Activated CD8-positive, alpha-beta memory T cell treated with anti-CD3 and anti-CD28 coated beads for 36 hours (primary cell): ENCODE measurements at regions not wholly inside any gene's neighbourhood (a gene's known extent, or its start where the extent isn't known, plus 50 kb on each side); places are given as distances from the start of the nearest gene placed in this dataset.

Experiments
- CTCF ChIA-PET: fragments of 350-600 bp; sonication (Branson Sonifier 250); formaldehyde crosslinking; loops from one replicate; lab custom pipeline; 2021; ENCODE audit warnings: antibody characterized with exemption; lab: Charles Lee
- POLR2A ChIA-PET: fragments of 350-600 bp; sonication (Branson Sonifier 250); formaldehyde crosslinking; loops from one replicate; lab custom pipeline; 2021; ENCODE audit warnings: antibody characterized with exemption; lab: Charles Lee

GRCh38 chr11:31926816-31927528, 115.8 kb upstream of the PAX6 start:
- CTCF ChIA-PET: no interaction called here
- POLR2A ChIA-PET: no interaction called here

GRCh38 chr11:31926106-31926505, 115.0 kb upstream of the PAX6 start:
- CTCF ChIA-PET: no interaction called here

DNA sequence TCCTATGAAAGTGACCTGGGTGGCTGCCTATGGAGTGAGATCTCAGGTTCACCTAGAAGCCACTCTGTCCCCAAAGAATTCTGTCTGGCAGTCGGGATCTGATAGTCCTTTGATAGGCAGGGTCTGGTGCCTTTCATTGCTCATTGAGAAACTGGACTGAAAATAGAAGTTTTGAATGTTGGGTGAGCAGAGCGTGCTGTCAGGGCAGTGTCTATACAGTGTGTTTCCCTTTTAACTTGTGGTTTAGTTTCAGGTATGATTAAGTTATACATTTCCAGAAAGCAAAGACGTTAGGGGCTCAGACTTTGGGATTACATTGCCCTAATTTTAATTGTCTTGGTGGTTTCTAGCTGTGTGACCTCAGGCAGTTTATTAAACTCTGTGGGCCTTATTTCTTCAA, 111.3 kb upstream of the PAX6 start:
- POLR2A ChIA-PET: no interaction called here
- CTCF ChIA-PET: no interaction called here

More at GRCh38 chr11:31926106-31926505, 115.0 kb upstream of the PAX6 start:
- POLR2A ChIA-PET: no interaction called here

- POLR2A ChIA-PET: no interaction called here
- CTCF ChIA-PET: no interaction called here
Observed at GRCh38 chr11:31921081-31921480, 110.0 kb upstream of the PAX6 start.

DNA sequence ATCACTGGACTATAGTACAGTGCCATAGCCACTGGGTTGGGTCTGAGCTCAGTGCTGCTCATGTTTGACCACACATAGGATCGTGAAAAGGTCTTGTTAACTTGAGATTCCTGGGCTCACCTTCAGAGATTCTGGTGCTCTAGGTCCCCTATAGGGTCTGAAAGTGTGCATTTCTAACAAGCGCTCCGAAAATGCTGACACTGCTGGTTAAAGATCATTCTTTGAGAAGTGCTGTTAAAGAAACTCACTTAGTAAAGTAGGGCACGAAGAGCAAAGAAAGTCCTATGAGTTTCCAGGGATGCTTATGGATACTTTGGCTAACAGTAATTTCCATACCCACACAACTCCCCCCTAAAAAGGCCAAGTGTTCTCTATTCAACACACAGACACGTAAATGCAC, 108.1 kb upstream of the PAX6 start:
- POLR2A ChIA-PET: no interaction called here
- CTCF ChIA-PET: no interaction called here

- POLR2A ChIA-PET: no interaction called here
- CTCF ChIA-PET: no interaction called here
Observed at GRCh38 chr11:31915867-31916266, 104.7 kb upstream of the PAX6 start.

DNA sequence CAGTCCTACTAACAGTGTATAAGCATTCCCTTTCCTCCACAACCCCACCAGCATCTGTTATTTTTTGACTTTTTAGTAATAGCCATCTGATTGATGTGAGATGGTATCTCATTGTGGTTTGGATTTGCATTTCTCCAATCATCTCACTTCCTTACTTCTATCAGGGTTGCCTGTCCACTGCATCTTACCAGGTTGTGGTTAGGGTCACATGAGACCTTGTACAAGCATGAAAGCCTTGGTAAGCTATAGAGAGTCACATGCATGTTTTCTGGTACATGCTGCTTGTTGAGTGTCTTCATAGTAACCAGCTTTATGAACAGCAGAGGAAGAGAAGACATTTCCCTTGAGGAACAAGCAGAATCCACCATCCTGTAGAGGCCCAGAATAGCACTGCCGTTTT, 102.9 kb upstream of the PAX6 start:
- CTCF ChIA-PET: no interaction called here
- POLR2A ChIA-PET: no interaction called here

GRCh38 chr11:31912808-31913207, 101.7 kb upstream of the PAX6 start:
- ChIA-PET POLR2A (no interaction called here), CTCF (no interaction called here)

- CTCF ChIA-PET: no interaction called here
- POLR2A ChIA-PET: no interaction called here
Observed at GRCh38 chr11:31910950-31911576, 99.9 kb upstream of the PAX6 start.

DNA sequence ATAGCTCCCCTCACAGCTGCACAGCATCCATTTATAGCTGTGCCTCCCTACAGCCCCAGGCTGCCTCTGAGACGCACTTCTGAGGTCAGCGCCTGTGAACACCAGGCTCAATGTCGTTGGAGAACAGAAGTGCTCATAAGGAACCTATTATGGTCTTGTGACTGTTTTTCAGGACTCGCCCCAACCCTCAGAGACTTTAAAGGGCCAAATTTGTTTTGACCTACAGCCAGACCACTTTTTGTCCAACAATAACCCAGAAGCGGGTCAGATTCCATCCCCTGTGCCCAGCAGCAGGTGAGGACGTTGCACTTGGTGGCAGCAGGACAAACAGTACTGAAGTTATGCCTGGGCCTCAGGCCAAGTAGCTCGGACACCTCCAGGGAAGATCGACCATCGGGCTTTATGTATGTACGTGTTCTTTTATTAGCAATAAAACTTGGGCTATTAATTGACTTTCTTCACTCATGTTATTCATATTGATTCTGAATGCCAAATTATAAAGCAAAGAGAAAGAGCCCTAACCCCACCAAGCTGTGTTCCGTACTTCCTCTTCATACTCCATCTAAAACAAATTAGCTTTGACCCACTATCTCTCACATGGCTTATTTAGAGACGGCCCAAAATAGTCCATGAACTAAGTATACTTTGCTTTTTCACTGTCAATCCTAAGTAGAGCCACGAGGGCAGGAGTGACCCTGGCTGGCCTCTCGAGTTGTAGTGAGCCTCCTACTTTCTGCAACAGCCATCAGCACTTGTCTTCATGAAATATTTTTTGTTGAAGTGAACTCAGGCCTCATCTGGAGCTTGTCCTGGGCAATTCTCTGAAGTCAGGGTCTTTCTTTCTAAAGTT, 92.3 kb upstream of the PAX6 start:
- POLR2A ChIA-PET: no interaction called here
- CTCF ChIA-PET: no interaction called here

DNA sequence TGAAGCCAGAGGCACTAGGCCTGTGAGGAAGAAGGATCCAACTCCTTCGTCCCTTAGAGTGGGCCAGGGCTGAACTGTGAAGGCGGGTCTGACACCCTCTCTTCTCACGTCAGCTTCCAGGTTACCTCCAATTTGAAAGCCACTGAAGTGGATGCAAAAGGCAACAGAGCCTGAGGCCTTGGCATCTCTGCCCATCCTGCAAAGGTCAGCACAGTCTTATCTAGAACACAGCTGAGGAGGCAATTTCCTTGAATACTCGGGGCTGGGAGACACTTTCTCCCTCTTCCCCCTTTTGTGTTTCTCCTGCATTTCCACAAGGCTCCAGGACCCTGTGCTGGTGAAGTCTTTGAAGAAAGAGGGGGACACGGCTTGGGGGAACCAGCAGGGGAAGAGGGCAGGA, 91.6 kb upstream of the PAX6 start:
- CTCF ChIA-PET: no interaction called here
- POLR2A ChIA-PET: no interaction called here

GRCh38 chr11:31895926-31896325, 84.8 kb upstream of the PAX6 start:
- POLR2A ChIA-PET: no interaction called here
- CTCF ChIA-PET: no interaction called here

GRCh38 chr11:31887180-31887579, 76.1 kb upstream of the PAX6 start:
- ChIA-PET CTCF (no interaction called here), POLR2A (no interaction called here)

GRCh38 chr11:31884080-31884479, 73.0 kb upstream of the PAX6 start:
- CTCF ChIA-PET: no interaction called here
- POLR2A ChIA-PET: no interaction called here

DNA sequence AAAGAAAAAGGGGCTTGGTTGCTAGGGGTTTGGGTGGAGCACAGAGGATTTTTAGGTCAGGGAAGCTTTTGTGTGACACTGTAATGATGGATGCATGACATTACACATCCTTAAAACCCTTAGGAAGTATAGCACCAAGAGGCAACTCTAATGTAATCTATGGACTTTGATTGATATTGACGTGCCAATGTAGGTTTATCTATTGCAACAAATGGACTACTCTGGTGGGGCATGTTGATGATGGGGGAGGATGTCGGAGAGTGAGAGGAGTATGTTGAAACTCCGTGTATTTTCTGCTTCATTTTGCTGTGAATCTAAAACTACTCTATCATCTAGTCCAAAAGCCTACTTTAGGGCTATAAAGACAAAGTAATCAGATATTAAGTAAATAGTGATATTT, 72.3 kb upstream of the PAX6 start:
- ChIA-PET POLR2A (no interaction called here), CTCF (no interaction called here)

GRCh38 chr11:31882951-31883392, 71.8 kb upstream of the PAX6 start:
- ChIA-PET CTCF (no interaction called here), POLR2A (no interaction called here)

DNA sequence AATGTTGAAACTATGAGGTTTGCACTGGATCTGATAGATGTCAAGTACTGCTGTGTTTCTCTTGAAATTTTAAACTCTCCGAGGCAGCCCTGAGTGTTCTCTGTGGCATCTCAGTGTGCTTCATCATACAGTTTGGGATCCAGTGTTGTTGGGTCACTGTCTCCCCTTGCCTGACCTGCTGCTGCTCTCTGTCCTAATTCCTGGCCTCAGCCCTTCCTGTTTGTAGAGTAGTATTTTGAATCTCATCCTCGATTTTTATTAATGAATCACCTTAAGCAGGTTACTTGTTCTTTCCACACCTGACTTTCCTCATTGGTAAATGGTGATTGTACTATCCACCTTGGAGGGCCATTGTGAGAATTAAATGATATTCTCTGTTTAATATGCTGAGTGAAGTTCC, 70.7 kb upstream of the PAX6 start:
- POLR2A ChIA-PET: no interaction called here
- CTCF ChIA-PET: no interaction called here

DNA sequence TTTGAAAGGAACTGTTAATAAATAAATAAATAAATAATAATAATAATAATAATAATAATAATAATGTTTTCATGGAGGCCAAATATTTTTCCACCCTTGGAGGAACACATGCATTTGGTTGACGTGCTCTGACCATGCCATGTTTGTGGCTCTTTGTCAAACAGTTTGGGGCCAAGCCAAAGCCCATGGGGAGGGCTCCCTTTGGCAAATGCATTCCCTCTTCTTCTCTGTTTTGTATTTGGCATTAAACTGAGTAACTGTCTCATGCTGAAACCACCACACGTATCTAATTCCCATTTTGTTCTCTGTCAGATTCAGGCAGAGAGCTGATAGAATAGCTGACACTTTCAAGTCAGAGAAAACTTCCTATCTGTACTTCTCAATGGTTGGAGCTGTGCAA, 68.6 kb upstream of the PAX6 start:
- ChIA-PET POLR2A (no interaction called here), CTCF (no interaction called here)

DNA sequence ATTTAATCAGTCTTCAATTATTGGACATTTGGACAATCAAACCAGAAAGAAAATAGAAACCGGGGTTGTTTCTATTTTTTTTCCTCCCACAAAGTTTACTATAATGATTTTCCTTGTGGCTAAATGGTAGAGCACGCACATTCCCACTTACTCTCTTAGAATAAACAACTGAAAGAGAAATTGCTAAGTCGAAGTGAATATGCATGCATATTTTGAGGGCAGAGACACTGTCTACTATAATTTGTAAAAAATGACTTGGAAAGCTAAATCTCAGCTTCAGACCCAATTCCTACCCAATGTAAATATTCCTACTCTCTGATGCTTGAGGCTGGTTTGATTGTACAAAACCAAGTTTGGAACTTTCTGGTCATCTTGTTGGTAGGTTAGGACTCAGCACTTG, 66.7 kb upstream of the PAX6 start:
- CTCF ChIA-PET: no interaction called here
- POLR2A ChIA-PET: no interaction called here

- ChIA-PET CTCF (no interaction called here), POLR2A (no interaction called here)
Observed at GRCh38 chr11:31877083-31877482, 66.0 kb upstream of the PAX6 start.
